ENCODE measurements at regions not wholly inside any gene's neighbourhood (a gene's known extent, or its start where the extent isn't known, plus 50 kb on each side); places are given as distances from the start of the nearest gene placed in this dataset.

GRCh38 chr12:102689701-102690100 is 209.3 kb upstream of the IGF1 start:
- Histone ChIP-seq H3K4me1 (ENCODE audit: control insufficient read depth, insufficient read depth, low read length) (peaks cover 2% of the 10 kb centered on the region), H3K27ac (ENCODE audit: low read length) (no peak overlapping the region), H3K36me3 (ENCODE audit: control insufficient read depth, insufficient read depth, low read length) (no peaks in the 10 kb centered on the region), H3K4me3 (ENCODE audit: low read length) (no peak overlapping the region), H3K9me3 (replicated peaks; ENCODE audit: control insufficient read depth, low read depth, low read length) (no peaks in the 10 kb centered on the region), H3K27me3 (ENCODE audit: control insufficient read depth, insufficient read depth, low read length) (no peaks in the 10 kb centered on the region)
- no peak for DNase-seq
- WGBS (ENCODE audit: insufficient coverage), result no CpG with 5 or more reads among the region's 3 CpGs

GRCh38 chr12:102687523-102687922 is 207.2 kb upstream of the IGF1 start:
- DNase-seq, result no peak
- H3K27me3 ChIP-seq (ENCODE audit: control insufficient read depth, insufficient read depth, low read length), result no peaks in the 10 kb centered on the region
- WGBS (ENCODE audit: insufficient coverage), result 63% methylated on average over 1 of the region's 1 CpG

GRCh38 chr12:102685841-102686240 is 205.5 kb upstream of the IGF1 start:
- Histone ChIP-seq H3K27ac (ENCODE audit: low read length) (no peak overlapping the region), H3K9me3 (replicated peaks; ENCODE audit: control insufficient read depth, low read depth, low read length) (no peaks in the 10 kb centered on the region), H3K4me3 (ENCODE audit: low read length) (no peak overlapping the region), H3K4me1 (ENCODE audit: control insufficient read depth, insufficient read depth, low read length) (peaks cover 2% of the 10 kb centered on the region), H3K36me3 (ENCODE audit: control insufficient read depth, insufficient read depth, low read length) (no peaks in the 10 kb centered on the region), H3K27me3 (ENCODE audit: control insufficient read depth, insufficient read depth, low read length) (no peaks in the 10 kb centered on the region)
- WGBS (ENCODE audit: insufficient coverage), result no CpG with 5 or more reads among the region's 4 CpGs
- DNase-seq, result peak; percentile 20

More at GRCh38 chr12:102687523-102687922, 207.2 kb upstream of the IGF1 start:
- H3K4me3 ChIP-seq (ENCODE audit: low read length), result no peak overlapping the region
- H3K9me3 ChIP-seq (replicated peaks; ENCODE audit: control insufficient read depth, low read depth, low read length), result no peaks in the 10 kb centered on the region
- peaks cover 2% of the 10 kb centered on the region for H3K4me1 ChIP-seq (ENCODE audit: control insufficient read depth, insufficient read depth, low read length)
- no peak overlapping the region for H3K27ac ChIP-seq (ENCODE audit: low read length)
- H3K36me3 ChIP-seq (ENCODE audit: control insufficient read depth, insufficient read depth, low read length), result no peaks in the 10 kb centered on the region

- Histone ChIP-seq H3K9me3 (replicated peaks; ENCODE audit: control insufficient read depth, low read depth, low read length) (no peaks in the 10 kb centered on the region), H3K4me3 (ENCODE audit: low read length) (no peak overlapping the region), H3K27ac (ENCODE audit: low read length) (no peak overlapping the region), H3K27me3 (ENCODE audit: control insufficient read depth, insufficient read depth, low read length) (no peaks in the 10 kb centered on the region), H3K4me1 (ENCODE audit: control insufficient read depth, insufficient read depth, low read length) (peaks cover 2% of the 10 kb centered on the region), H3K36me3 (ENCODE audit: control insufficient read depth, insufficient read depth, low read length) (no peaks in the 10 kb centered on the region)
- DNase-seq, result no peak
- 100% methylated on average over 2 of the region's 2 CpGs for WGBS (ENCODE audit: insufficient coverage)
Measured at GRCh38 chr12:102685172-102685571, 204.8 kb upstream of the IGF1 start.

- peaks cover 2% of the 10 kb centered on the region for H3K4me1 ChIP-seq (ENCODE audit: control insufficient read depth, insufficient read depth, low read length)
- no peak overlapping the region for H3K27ac ChIP-seq (ENCODE audit: low read length)
- H3K4me3 ChIP-seq (ENCODE audit: low read length), result no peak overlapping the region
- H3K36me3 ChIP-seq (ENCODE audit: control insufficient read depth, insufficient read depth, low read length), result no peaks in the 10 kb centered on the region
- peaks cover 4% of the 10 kb centered on the region for H3K9me3 ChIP-seq (replicated peaks; ENCODE audit: control insufficient read depth, low read depth, low read length)
- WGBS (ENCODE audit: insufficient coverage), result 38% methylated on average over 1 of the region's 2 CpGs
- no peaks in the 10 kb centered on the region for H3K27me3 ChIP-seq (ENCODE audit: control insufficient read depth, insufficient read depth, low read length)
- peak; percentile 85 for DNase-seq
Measured at GRCh38 chr12:102682366-102683289, 202.3 kb upstream of the IGF1 start.

GRCh38 chr12:102681747-102682146 is 201.4 kb upstream of the IGF1 start:
- Histone ChIP-seq H3K27ac (ENCODE audit: low read length) (no peak overlapping the region), H3K4me3 (ENCODE audit: low read length) (no peak overlapping the region)
- no peak for DNase-seq

GRCh38 chr12:102681309-102681708 is 200.9 kb upstream of the IGF1 start:
- no peak overlapping the region for H3K27ac ChIP-seq (ENCODE audit: low read length)
- 100% methylated on average over 1 of the region's 2 CpGs for WGBS (ENCODE audit: insufficient coverage)
- H3K36me3 ChIP-seq (ENCODE audit: control insufficient read depth, insufficient read depth, low read length), result no peaks in the 10 kb centered on the region

More at GRCh38 chr12:102681747-102682146, 201.4 kb upstream of the IGF1 start:
- Histone ChIP-seq H3K36me3 (ENCODE audit: control insufficient read depth, insufficient read depth, low read length) (no peaks in the 10 kb centered on the region), H3K4me1 (ENCODE audit: control insufficient read depth, insufficient read depth, low read length) (peaks cover 2% of the 10 kb centered on the region), H3K9me3 (replicated peaks; ENCODE audit: control insufficient read depth, low read depth, low read length) (peaks cover 4% of the 10 kb centered on the region), H3K27me3 (ENCODE audit: control insufficient read depth, insufficient read depth, low read length) (no peaks in the 10 kb centered on the region)

GRCh38 chr12:102680304-102680703 is 199.9 kb upstream of the IGF1 start:
- peaks cover 4% of the 10 kb centered on the region for H3K9me3 ChIP-seq (replicated peaks; ENCODE audit: control insufficient read depth, low read depth, low read length)
- no peaks in the 10 kb centered on the region for H3K27me3 ChIP-seq (ENCODE audit: control insufficient read depth, insufficient read depth, low read length)
- no peak overlapping the region for H3K4me3 ChIP-seq (ENCODE audit: low read length)
- H3K27ac ChIP-seq (ENCODE audit: low read length), result no peak overlapping the region
- DNase-seq, result peak; percentile 41
- no peaks in the 10 kb centered on the region for H3K36me3 ChIP-seq (ENCODE audit: control insufficient read depth, insufficient read depth, low read length)
- 71% methylated on average over 1 of the region's 2 CpGs for WGBS (ENCODE audit: insufficient coverage)
- H3K4me1 ChIP-seq (ENCODE audit: control insufficient read depth, insufficient read depth, low read length), result no peaks in the 10 kb centered on the region

More at GRCh38 chr12:102681309-102681708, 200.9 kb upstream of the IGF1 start:
- DNase-seq, result no peak
- Histone ChIP-seq H3K9me3 (replicated peaks; ENCODE audit: control insufficient read depth, low read depth, low read length) (peaks cover 4% of the 10 kb centered on the region), H3K27me3 (ENCODE audit: control insufficient read depth, insufficient read depth, low read length) (no peaks in the 10 kb centered on the region), H3K4me1 (ENCODE audit: control insufficient read depth, insufficient read depth, low read length) (peaks cover 2% of the 10 kb centered on the region), H3K4me3 (ENCODE audit: low read length) (no peak overlapping the region)

- Histone ChIP-seq H3K4me3 (ENCODE audit: low read length) (no peak overlapping the region), H3K36me3 (ENCODE audit: control insufficient read depth, insufficient read depth, low read length) (no peaks in the 10 kb centered on the region), H3K27me3 (ENCODE audit: control insufficient read depth, insufficient read depth, low read length) (no peaks in the 10 kb centered on the region), H3K4me1 (ENCODE audit: control insufficient read depth, insufficient read depth, low read length) (no peaks in the 10 kb centered on the region), H3K9me3 (replicated peaks; ENCODE audit: control insufficient read depth, low read depth, low read length) (peaks cover 16% of the 10 kb centered on the region), H3K27ac (ENCODE audit: low read length) (no peak overlapping the region)
- WGBS (ENCODE audit: insufficient coverage), result no CpG with 5 or more reads among the region's 1 CpG
- no peak for DNase-seq
Measured at GRCh38 chr12:102676812-102677211, 196.4 kb upstream of the IGF1 start.

- Histone ChIP-seq H3K27ac (ENCODE audit: low read length) (no peak overlapping the region), H3K36me3 (ENCODE audit: control insufficient read depth, insufficient read depth, low read length) (no peaks in the 10 kb centered on the region), H3K27me3 (ENCODE audit: control insufficient read depth, insufficient read depth, low read length) (no peaks in the 10 kb centered on the region), H3K9me3 (replicated peaks; ENCODE audit: control insufficient read depth, low read depth, low read length) (peaks cover 16% of the 10 kb centered on the region), H3K4me1 (ENCODE audit: control insufficient read depth, insufficient read depth, low read length) (no peaks in the 10 kb centered on the region), H3K4me3 (ENCODE audit: low read length) (no peak overlapping the region)
- no peak for DNase-seq
- WGBS (ENCODE audit: insufficient coverage), result 90% methylated on average over 2 of the region's 5 CpGs
Measured at GRCh38 chr12:102675672-102676071, 195.3 kb upstream of the IGF1 start.
